GM12878 (cell line): ENCODE measurements at regions not wholly inside any gene's neighbourhood (a gene's known extent, or its start where the extent isn't known, plus 50 kb on each side); places are given as distances from the start of the nearest gene placed in this dataset.

Experiments
- ATAC-seq: fragments of 200-7000 bp; cut with Tn5 transposase; 3 replicates; pipeline ENCODE4 v1.9.1; 2020; ENCODE audit warnings: mild to moderate bottlenecking, moderate library complexity
- BruUV-seq: library from RNA; stranded (reverse); fragments of 400-500 nt; replicated peaks from 2 replicates; lab custom pipeline; 2021; lab: Mats Ljungman, UMichigan
- CTCF ChIA-PET: fragments of 300-600 bp; sonication (Branson Sonifier 250); formaldehyde crosslinking; extraction: SDS; loops from one replicate; lab custom pipeline; 2021; ENCODE audit warnings: inconsistent platforms; lab: Yijun Ruan, JAX
- POLR2A ChIA-PET: fragments of 350-600 bp; formaldehyde crosslinking; extraction: SDS; loops from one replicate; lab custom pipeline; 2021; ENCODE audit warnings: inconsistent platforms; lab: Charles Lee
- RAD21 ChIA-PET: fragments of 300-600 bp; sonication (Branson Sonifier 250); formaldehyde crosslinking; loops from one replicate; lab custom pipeline; 2023; ENCODE audit warnings: antibody characterized with exemption; ENCODE audit not compliant: unreplicated experiment; lab: Charles Lee
- SMC1A ChIA-PET: fragments of 300-600 bp; sonication (Branson Sonifier 250); formaldehyde crosslinking; loops from one replicate; lab custom pipeline; 2023; ENCODE audit not compliant: unreplicated experiment, uncharacterized antibody; lab: Charles Lee
- DNase-seq: peaks from one replicate; pipeline ENCODE4 v3.0.0-alpha.2; 2011; ENCODE audit warnings: low read depth, low spot score
- FAIRE-seq: peaks from 3 replicates; lab custom pipeline; 2011; peaks lifted over from hg19 to GRCh38; lab: Jason Lieb, UNC
- H2AFZ ChIP-seq: 2 replicates; pipeline ENCODE4 v1.6.0; 2011; ENCODE audit warnings: low read depth, low read length, control low read depth; ENCODE audit not compliant: control insufficient read depth
- H3K27ac ChIP-seq: 2 replicates; pipeline ENCODE4 v1.5.1; 2011; ENCODE audit warnings: control low read depth; ENCODE audit not compliant: control insufficient read depth, insufficient read depth
- H3K27me3 ChIP-seq, 2 experiments: replicated peaks in 1 of 2; 2 replicates each; pipeline versions ENCODE4 v1.6.0 to v1.6.1; 2011; ENCODE audit warnings: low read length in 1 of 2; ENCODE audit not compliant: control insufficient read depth in 2 of 2, insufficient read depth in 2 of 2
- H3K36me3 ChIP-seq, 2 experiments: 2 replicates each; pipeline ENCODE4 v1.5.1; 2011; ENCODE audit warnings: low read length in 1 of 2; ENCODE audit not compliant: control insufficient read depth in 2 of 2, insufficient read depth in 2 of 2
- H3K4me1 ChIP-seq: 2 replicates; pipeline ENCODE4 v1.6.1; 2011; ENCODE audit warnings: mild to moderate bottlenecking, low read length, moderate library complexity, mixed read lengths; ENCODE audit not compliant: control insufficient read depth, insufficient read depth
- H3K4me2 ChIP-seq: 2 replicates; pipeline ENCODE4 v1.6.0; 2011; ENCODE audit warnings: control low read depth; ENCODE audit not compliant: control insufficient read depth, insufficient read depth
- H3K4me3 ChIP-seq: fragments of 200-600 bp; sonication (generic); 2 replicates; pipeline ENCODE4 v1.5.1; 2016
- H3K79me2 ChIP-seq: 2 replicates; pipeline ENCODE4 v1.6.0; 2011; ENCODE audit warnings: low read length; ENCODE audit not compliant: control insufficient read depth, insufficient read depth
- H3K9ac ChIP-seq: 2 replicates; pipeline ENCODE4 v1.8.0; 2011; ENCODE audit warnings: low read length, control low read depth, mixed read lengths; ENCODE audit not compliant: control insufficient read depth, insufficient read depth
- H3K9me3 ChIP-seq: replicated peaks from 3 replicates; pipeline ENCODE4 v1.5.1; 2011; ENCODE audit warnings: mild to moderate bottlenecking, low read length; ENCODE audit not compliant: control insufficient read depth, insufficient read depth
- H4K20me1 ChIP-seq: 2 replicates; pipeline ENCODE4 v1.6.0; 2011; ENCODE audit not compliant: control insufficient read depth, insufficient read depth
- BCL11A ChIP-seq: IDR thresholded peaks from 2 replicates; pipeline ENCODE4 v1.6.1; 2011; ENCODE audit warnings: low read depth, low read length
- CHD4 ChIP-seq: fragments of 200-600 bp; sonication (generic); IDR thresholded peaks from 2 replicates; pipeline ENCODE4 v1.6.1; 2016; ENCODE audit warnings: mild to moderate bottlenecking
- EP300 ChIP-seq, 2 experiments: fragments of 150-350 bp in 1 of 2; IDR thresholded peaks; 2 replicates each; pipeline ENCODE4 v1.6.1; 2011 to 2012; ENCODE audit warnings: low read depth in 2 of 2, low read length in 2 of 2, borderline replicate concordance in 1 of 2, improper control_type of control experiment in 1 of 2, inconsistent platforms in 1 of 2; ENCODE audit not compliant: control insufficient read depth in 1 of 2
- IRF4 ChIP-seq: IDR thresholded peaks from 2 replicates; pipeline ENCODE4 v1.6.1; 2011; ENCODE audit warnings: low read depth, low read length
- JUNB ChIP-seq: IDR thresholded peaks from 2 replicates; pipeline ENCODE4 v1.6.1; 2016; ENCODE audit warnings: antibody characterized with exemption, mild to moderate bottlenecking
- MAX ChIP-seq: IDR thresholded peaks from 2 replicates; pipeline ENCODE4 v1.6.1; 2012; ENCODE audit warnings: low read depth, low read length, improper control_type of control experiment
- MEF2A ChIP-seq: IDR thresholded peaks from 2 replicates; pipeline ENCODE4 v1.6.1; 2011; ENCODE audit warnings: low read depth, mild to moderate bottlenecking, low read length, moderate library complexity; ENCODE audit not compliant: insufficient read depth
- MLLT1 ChIP-seq: fragments of 450-650 bp; IDR thresholded peaks from 2 replicates; pipeline ENCODE4 v1.6.1; 2016; ENCODE audit warnings: mild to moderate bottlenecking
- MXI1 ChIP-seq: fragments of 150-350 bp; IDR thresholded peaks from 2 replicates; pipeline ENCODE4 v1.6.1; 2011; ENCODE audit warnings: low read depth, mild to moderate bottlenecking, inconsistent platforms, low read length, improper control_type of control experiment
- NFIC ChIP-seq: IDR thresholded peaks from 2 replicates; pipeline ENCODE4 v1.6.1; 2012; ENCODE audit warnings: low read depth, mild to moderate bottlenecking, inconsistent platforms, low read length, moderate library complexity
- NR2F1 ChIP-seq: fragments of 450-650 bp; conservative IDR thresholded peaks from 2 replicates; pipeline ENCODE4 v1.6.1; 2017; ENCODE audit warnings: mild to moderate bottlenecking
- RFX5 ChIP-seq: IDR thresholded peaks from 2 replicates; pipeline ENCODE4 v1.6.1; 2011; ENCODE audit warnings: low read depth, low read length, improper control_type of control experiment
- SKIL ChIP-seq: fragments of 450-650 bp; IDR thresholded peaks from 2 replicates; pipeline ENCODE4 v1.6.1; 2017; ENCODE audit warnings: mild to moderate bottlenecking, low read depth, inconsistent platforms; ENCODE audit not compliant: poor library complexity, severe bottlenecking
- SP1 ChIP-seq: IDR thresholded peaks from one replicate; pipeline ENCODE4 v1.6.1; 2011; ENCODE audit warnings: low read depth, low read length
- TARDBP ChIP-seq: IDR thresholded peaks from 2 replicates; pipeline ENCODE4 v1.6.1; 2016; ENCODE audit warnings: borderline replicate concordance
- ZBTB11 ChIP-seq: fragments of 450-650 bp; formaldehyde crosslinking; IDR thresholded peaks from 2 replicates; pipeline ENCODE4 v1.5.0; 2022; ENCODE audit warnings: mild to moderate bottlenecking, missing genetic modification characterization
- WGBS: methylation state at CpG from one replicate; pipeline ENCODE4 v1.1.6; 2016; ENCODE audit warnings: low lambda C conversion rate; ENCODE audit not compliant: insufficient replicate concordance, insufficient coverage; ENCODE audit errors: missing lambda C conversion rate; 5-methylcytosine and 5-hydroxymethylcytosine counted together
- in situ Hi-C: fragments of 300-500 bp; cut with MboI; formaldehyde crosslinking; loops from 9 replicates; pipeline ENCODE4 v1.14.3; 2018; ENCODE audit warnings: mixed read lengths
- intact Hi-C: fragments of 100-400 bp; cut with micrococcal nuclease; formaldehyde crosslinking; loops from one replicate; pipeline ENCODE4 v1.14.2; 2022; ENCODE audit not compliant: unreplicated experiment

- TF ChIP-seq MLLT1 = no peak
- TF ChIP-seq SKIL = no peak
- no peak for TF ChIP-seq MEF2A
- no peak for TF ChIP-seq TARDBP
- no peak for TF ChIP-seq CHD4
- no peak for TF ChIP-seq RFX5
- no peak for TF ChIP-seq MXI1
These were observed 433.3 kb upstream of the SPHKAP start (continued) for GRCh38 chr2:228614741-228615140.

GRCh38 chr2:228613133-228613850 is 431.8 kb upstream of the SPHKAP start:
- in situ Hi-C loops (no loop called here), intact Hi-C loops (no loop called here)
- Histone ChIP-seq H3K4me3 (no peak overlapping the region), H3K9me3 (no peaks in the 10 kb centered on the region), H3K27ac (no peak overlapping the region), H3K27me3 (no peaks in the 10 kb centered on the region), H3K4me2 (no peak overlapping the region), H3K36me3 (no peaks in the 10 kb centered on the region), H4K20me1 (no peaks in the 10 kb centered on the region), H3K79me2 (no peaks in the 10 kb centered on the region), H3K4me1 (no peaks in the 10 kb centered on the region), H2AFZ (no peak overlapping the region), H3K9ac (no peak overlapping the region)
- no peak for FAIRE-seq
- CTCF ChIA-PET = no interaction called here
- SMC1A ChIA-PET = interaction anchor here (1.0 to 1.5 kb wide), 4 partner anchors 10 to 23 kb away, joined by 3 to 8 read pairs (median 5); no protein-coding TSS in a partner anchor
- POLR2A ChIA-PET = interaction anchor here (0.6 kb wide), 1 partner anchor 500 kb away, joined by 4 read pairs; no protein-coding TSS in a partner anchor
- RAD21 ChIA-PET = interaction anchor here (1.1 to 1.4 kb wide), 3 partner anchors 23 to 64 kb away, joined by 3 to 8 read pairs (median 3); no protein-coding TSS in a partner anchor
- WGBS = 24% methylated on average over 8 of the region's 8 CpGs
- BruUV-seq = no TSS peak
- ATAC-seq = peak; percentile 91
- DNase-seq = peak; percentile 15
- TF ChIP-seq MAX = no peak
- TF ChIP-seq NFIC = peak; percentile 31; the same call in 1 of the 2 replicates
- peak in 1 of 2 experiments; percentile 32; a peak in 1 of 4 replicates for TF ChIP-seq EP300 (IDR thresholded peaks at IDR 0.05; ENCODE audit: borderline replicate concordance in 1 of 2, control insufficient read depth in 1 of 2, low read depth in 2 of 2, low read length in 2 of 2)
- peak; percentile 75 for TF ChIP-seq JUNB
- TF ChIP-seq NR2F1 = 0 out of 2 replicates have a peak, but pooled peaks have one; percentile 25
- peak; percentile 47; the same call in 1 of the 2 replicates for TF ChIP-seq IRF4
- TF ChIP-seq SP1 = no peak
- peak; percentile 70 for TF ChIP-seq BCL11A
- TF ChIP-seq ZBTB11 (CRISPR knock-in tag) = no peak
